ENCODE measurements at regions not wholly inside any gene's neighbourhood (a gene's known extent, or its start where the extent isn't known, plus 50 kb on each side); places are given as distances from the start of the nearest gene placed in this dataset.
"Not testable (repeated sequence)": the region's sequence is repeated elsewhere in the genome, so short reads cannot be mapped to it uniquely, and the experiment has no call there.

- DNase-seq (ENCODE audit: low spot score), result no peak
Measured at GRCh38 chr6:40693768-40694167, 106.6 kb upstream of the LRFN2 start.

- DNase-seq (ENCODE audit: low spot score), result no peak
Measured at GRCh38 chr6:40692337-40692736, 105.2 kb upstream of the LRFN2 start.

DNA sequence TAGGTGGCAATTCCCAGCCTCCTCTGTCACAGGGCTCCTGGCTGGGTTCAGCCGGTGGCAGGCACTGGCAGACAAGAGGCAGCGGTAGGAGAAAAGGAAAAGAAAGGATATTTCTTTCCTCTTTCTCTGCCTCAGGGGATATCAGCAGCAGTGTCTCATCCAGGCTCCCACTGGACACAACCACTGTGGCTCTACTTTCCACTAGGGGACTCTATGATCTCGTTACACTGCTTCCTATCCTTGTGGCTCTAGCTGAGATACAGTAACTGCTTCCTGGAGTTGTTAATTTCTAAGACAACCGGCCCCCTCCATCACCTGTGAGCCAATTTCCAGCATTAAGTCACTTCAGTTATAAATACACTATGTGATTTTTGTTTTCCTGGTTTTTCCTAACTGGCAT is 102.0 kb upstream of the LRFN2 start:
- DNase-seq (ENCODE audit: low spot score), result no peak

- DNase-seq (ENCODE audit: low spot score), result no peak
Measured at GRCh38 chr6:40688214-40688761, 101.1 kb upstream of the LRFN2 start.

DNA sequence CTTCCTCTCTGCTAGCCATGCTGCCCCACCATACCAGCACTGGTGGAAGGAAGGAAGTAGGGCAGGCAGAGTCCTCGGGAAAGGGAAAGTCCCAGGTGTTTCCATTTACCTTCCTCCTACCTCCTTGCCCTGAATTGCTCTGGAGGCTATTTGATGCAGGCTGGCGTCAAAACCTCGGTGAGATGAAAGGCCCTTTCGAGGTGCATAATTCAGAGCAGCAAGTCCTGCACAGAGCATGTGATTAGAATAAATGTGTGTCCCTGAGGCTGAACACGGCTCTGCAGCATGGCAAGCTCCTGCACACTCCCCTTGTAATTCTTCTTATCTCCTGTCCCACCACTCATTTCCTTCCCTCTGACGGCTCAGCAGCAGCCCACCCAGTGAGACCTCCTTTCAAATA is 98.7 kb upstream of the LRFN2 start:
- no peak for DNase-seq (ENCODE audit: low spot score)

- no peak for DNase-seq (ENCODE audit: low spot score)
Measured at GRCh38 chr6:40681622-40682021, 94.5 kb upstream of the LRFN2 start.

DNA sequence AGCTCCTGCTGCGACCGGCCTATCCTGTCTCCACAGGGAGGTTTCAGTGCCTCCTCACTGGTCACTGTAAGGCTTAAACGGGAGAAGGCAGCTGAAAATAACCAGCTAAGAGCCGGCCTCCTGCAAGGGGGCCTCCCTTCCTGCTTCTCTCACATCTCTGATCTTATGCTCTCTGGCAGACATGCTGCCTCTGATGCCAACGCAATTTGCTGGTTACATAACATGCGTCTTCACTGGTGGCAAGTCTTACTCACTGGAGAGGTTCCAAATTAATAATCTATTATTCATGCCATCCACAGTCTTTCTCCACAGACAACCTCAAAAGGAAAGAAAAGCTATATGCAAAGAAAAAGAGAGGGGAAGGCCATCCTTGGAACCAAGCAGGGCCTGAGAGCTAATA is 91.8 kb upstream of the LRFN2 start:
- DNase-seq (ENCODE audit: low spot score), result no peak

DNA sequence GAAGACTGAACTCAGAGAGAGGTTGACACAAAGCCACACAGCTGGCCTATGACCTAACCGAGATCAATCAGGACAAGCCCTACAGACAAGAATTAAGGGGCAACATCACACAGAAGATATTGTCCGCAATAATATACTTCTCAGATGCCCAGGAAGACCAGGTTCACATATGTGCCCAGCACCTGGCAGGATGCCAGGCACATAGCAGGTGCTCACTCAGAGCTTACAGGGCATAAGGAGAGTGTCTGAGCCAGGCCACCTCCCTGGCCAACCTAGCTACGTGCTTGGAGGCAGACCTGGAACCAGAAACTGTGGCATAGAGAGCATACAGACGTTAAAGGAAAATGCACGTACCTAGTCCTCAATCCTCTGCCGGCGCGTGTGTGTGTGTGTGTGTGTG is 87.0 kb upstream of the LRFN2 start:
- no peak for DNase-seq (ENCODE audit: low spot score)

GRCh38 chr6:40672087-40672486 is 84.9 kb upstream of the LRFN2 start:
- no peak for DNase-seq (ENCODE audit: low spot score)

DNA sequence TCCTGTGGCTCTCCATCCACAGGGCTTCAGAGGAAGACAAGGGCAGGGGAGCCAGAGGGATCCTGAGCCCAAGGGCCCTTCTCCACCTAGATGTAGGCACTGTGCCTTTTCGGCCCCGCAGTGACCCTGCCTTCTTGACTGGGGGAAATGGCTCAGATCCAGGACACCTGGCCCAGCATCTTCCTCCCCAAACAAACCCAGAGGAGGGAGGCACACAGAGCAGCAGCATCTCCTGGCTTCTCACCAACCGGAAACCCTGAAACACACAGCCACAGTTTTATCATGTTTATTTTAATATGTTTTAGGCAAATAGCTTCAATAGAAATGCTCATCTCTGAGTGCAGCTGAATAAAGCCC is 84.5 kb upstream of the LRFN2 start:
- DNase-seq (ENCODE audit: low spot score), result no peak

DNA sequence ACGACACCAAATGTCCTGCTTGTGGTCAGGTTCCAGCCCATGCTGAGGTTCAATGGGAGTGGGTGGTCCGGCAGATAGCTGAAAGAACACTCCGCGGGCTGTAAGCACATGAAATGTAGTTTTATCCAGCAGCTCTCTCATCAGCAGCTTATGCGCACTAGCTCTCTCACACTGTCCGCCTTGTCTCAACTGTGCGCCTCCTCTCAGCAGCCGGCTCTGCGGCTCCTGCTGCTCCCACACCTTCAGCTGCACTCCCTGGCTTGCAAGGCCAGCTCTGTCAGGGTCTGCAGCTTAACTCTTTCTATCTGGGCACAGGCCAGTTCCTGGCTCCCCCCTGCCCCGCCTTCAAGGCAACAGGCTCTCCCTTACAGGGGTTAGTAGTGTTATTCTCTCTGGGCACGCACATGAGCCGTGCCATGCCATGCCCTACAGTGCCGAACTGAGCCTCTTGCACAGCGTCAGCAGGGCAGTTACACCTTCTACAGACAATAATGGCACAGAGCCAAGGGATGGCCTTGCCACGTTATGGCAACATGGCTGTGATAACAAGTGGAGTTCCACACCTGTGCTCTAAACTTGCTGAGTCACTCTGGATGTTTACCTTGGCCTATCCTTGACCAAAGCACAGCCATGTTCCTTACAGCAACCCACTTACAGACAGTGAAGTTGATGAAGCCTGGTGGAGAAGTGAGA is 84.0 kb upstream of the LRFN2 start:
- no peak for DNase-seq (ENCODE audit: low spot score)

- DNase-seq (ENCODE audit: low spot score), result no peak
Measured at GRCh38 chr6:40669343-40669742, 82.2 kb upstream of the LRFN2 start.

DNA sequence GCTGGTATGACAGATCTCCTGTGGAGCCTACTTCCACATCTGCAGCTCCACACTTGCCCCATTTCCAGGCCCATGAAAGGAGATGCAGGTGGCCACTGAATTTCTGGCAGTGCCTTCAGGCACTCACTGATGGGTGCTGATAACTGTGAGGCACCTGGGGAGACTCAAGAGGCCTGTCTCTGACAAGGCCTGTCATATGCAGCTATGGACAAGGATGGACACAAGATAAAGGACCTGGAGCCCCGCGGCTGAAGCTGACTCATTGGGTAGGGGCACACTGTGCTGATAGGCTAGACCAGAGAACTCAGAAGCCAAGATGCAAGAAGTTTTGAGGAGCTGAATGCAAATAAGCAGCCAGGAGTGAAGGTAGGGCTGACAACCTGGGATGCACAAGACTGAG is 81.0 kb upstream of the LRFN2 start:
- no peak for DNase-seq (ENCODE audit: low spot score)

DNA sequence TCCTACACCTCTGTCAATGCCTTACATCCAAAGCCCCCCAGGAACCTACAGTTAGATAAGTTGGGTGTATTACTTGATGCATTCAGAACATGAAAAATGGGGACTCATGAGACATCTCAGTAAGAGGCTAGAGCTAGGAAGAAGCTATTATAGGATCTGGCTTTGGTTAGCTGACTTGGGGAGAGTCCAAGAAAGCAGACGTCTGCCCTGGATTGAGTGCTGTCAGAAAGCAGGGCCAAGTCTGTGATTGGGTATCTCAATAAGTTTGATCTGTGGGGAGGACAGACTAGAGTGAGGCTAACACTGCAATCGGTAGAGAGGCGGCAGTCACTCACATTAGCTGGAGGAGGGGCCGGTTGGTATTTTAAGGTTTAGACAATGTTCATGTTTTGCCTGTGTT is 79.4 kb upstream of the LRFN2 start:
- DNase-seq (ENCODE audit: low spot score), result no peak

- no peak for DNase-seq (ENCODE audit: low spot score)
Measured at GRCh38 chr6:40661726-40662125, 74.6 kb upstream of the LRFN2 start.

DNA sequence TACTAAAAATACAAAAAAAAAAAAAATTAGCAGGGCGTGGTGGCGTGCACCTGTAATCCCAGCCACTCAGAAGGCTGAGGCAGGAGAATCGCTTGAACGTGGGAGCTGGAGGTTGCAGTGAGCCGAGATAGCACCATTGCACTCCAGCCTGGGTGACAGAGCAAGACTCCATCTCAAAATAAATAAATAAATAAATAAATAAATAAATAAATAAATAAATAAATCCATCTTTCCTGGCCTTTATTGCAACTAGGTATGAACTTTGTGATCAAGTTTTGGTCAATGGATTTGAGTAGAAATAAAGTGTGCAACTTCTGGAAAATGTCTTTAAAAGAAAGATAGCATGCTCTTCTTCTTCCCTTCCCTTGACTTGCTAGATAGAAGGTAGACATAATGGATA is 69.6 kb upstream of the LRFN2 start:
- not testable (repeated sequence) for DNase-seq (ENCODE audit: low spot score)

DNA sequence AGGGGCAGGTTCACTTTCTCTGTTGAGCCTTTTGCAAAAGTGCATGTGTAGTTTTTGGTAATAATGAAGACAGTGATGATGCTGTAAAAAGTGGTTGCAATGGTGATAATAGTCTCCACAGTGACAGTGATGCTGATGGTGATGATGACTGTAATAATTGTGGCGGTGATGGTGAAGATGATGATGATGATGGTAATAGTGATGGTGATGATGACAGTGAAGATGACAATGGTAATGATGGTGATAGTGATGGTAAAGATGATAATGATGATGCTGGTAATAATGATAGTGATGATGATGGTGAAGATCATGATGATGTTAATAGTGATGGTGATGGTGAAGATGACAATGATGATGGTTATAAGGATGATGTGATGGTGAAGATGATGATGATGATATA is 67.7 kb upstream of the LRFN2 start:
- DNase-seq (ENCODE audit: low spot score), result no peak

DNA sequence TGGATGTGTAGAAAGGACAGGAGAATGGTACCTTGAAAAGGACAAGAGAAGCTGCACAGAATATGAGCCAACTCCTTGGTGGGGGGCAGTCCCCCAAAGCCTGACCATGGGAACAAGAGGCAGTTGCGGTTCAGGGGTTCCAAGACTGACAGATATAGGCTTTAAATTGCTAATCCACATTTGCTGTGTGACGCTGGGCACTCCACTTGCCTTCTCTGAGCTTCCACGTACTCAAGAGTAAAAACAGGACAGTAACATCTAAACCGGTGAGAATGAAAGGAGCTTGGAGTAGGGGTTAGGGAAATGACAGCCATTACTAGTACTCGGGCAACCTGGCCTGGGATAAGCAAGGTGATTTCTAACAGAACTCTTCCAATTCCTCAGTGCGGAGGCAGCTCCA is 57.9 kb upstream of the LRFN2 start:
- DNase-seq (ENCODE audit: low spot score), result no peak

DNA sequence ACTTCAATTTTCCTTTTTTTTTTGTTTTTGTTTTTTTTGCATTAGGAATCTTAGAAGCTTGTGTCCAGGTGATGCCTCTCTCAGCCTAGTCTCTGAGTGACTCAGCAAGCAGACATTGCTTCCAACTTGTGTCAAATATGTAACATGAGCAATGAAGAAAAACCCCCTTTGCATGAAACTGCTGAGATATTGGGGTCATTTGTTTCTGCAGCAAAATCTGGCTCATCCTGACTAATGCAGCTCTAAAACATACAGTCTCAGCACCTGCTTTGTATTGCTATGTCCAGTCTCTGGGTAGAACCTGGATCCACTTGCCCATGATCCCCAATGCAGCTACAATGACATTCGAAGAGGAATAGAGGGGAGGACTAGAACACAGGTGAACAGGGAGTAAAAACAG is 55.7 kb upstream of the LRFN2 start:
- no peak for DNase-seq (ENCODE audit: low spot score)

DNA sequence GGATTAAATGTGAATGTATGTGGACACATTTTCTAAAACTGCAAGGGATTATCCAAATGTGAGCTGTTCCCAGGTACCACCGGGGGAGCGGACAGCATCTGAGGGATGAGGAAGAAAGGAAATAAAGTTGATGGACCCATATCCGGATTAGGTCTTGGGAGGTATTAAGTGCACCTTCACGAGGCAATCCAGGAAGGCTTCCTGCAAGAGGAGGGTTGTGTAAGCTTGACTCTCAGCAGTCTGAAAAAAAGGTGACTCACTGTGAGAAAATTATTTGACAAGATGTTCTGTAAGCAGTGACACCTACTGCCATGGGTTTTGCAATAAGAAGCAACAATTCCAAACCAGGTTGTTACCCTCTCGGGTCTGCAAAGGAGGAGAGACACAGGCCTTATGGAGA is 55.0 kb upstream of the LRFN2 start:
- DNase-seq (ENCODE audit: low spot score), result no peak

DNA sequence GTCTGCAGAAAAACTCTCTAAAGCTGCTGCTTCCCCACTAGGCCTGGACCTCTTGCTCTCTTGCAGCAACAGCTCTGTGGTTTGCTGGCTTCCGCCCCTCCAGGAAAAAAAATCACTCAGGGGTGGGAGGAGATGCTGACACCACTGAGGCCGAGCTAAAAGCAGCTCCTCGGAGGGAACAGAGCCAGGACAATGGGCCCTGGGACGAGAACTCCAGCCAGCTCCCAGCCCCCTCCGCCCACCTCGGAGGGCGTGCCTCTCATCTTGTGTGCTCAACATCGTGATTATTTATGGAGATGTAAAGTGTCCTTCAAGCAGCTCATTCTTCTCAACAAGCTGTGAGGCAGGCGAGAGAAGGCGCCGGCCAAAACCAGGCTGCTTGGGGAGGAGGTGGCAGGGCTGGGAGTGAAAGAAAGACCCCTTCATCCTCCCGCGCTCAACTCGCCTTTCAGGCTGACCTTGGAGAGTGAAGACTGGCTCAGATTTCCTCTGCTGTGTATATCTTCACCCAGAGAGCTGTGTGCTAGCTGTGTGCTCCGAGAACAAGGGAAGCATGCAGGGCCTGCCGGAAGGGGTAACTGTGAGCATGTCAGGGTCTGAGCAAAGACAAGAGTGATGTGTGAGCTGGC is 53.5 kb upstream of the LRFN2 start:
- DNase-seq (ENCODE audit: low spot score), result no peak

Measured in HT-29 (cell line).